GM23338 (cell line): ENCODE measurements at regions not wholly inside any gene's neighbourhood (a gene's known extent, or its start where the extent isn't known, plus 50 kb on each side); places are given as distances from the start of the nearest gene placed in this dataset.

Source experiments
- ATAC-seq: fragments of 200-7000 bp; cut with Tn5 transposase; 3 replicates; pipeline ENCODE4 v1.9.1; 2020
- DNase-seq: peaks from one replicate; pipeline ENCODE4 v3.0.0-alpha.2; 2015; ENCODE audit warnings: low spot score
- H2AFZ ChIP-seq: fragments of 200-600 bp; sonication (generic); 2 replicates; pipeline ENCODE4 v1.8.0; 2016; ENCODE audit warnings: antibody characterized with exemption, mild to moderate bottlenecking, moderate library complexity
- H3F3A ChIP-seq: fragments of 200-600 bp; sonication (generic); replicated peaks from 2 replicates; pipeline ENCODE4 v1.8.0; 2017; ENCODE audit warnings: antibody characterized with exemption, mixed run types, low read depth
- H3K27ac ChIP-seq: fragments of 200-600 bp; sonication (generic); 2 replicates; pipeline ENCODE4 v1.6.1; 2016; ENCODE audit warnings: low read depth
- H3K27me3 ChIP-seq: fragments of 200-600 bp; sonication (generic); 2 replicates; pipeline ENCODE4 v1.8.0; 2016; ENCODE audit warnings: mild to moderate bottlenecking, mixed run types, moderate library complexity; ENCODE audit not compliant: insufficient read depth
- H3K36me3 ChIP-seq: fragments of 200-600 bp; sonication (generic); 2 replicates; pipeline ENCODE4 v1.8.0; 2016; ENCODE audit warnings: mild to moderate bottlenecking; ENCODE audit not compliant: insufficient read depth
- H3K4me1 ChIP-seq: fragments of 200-600 bp; sonication (generic); 2 replicates; pipeline ENCODE4 v1.8.0; 2016; ENCODE audit warnings: mild to moderate bottlenecking, moderate library complexity; ENCODE audit not compliant: insufficient read depth
- H3K4me2 ChIP-seq: fragments of 200-600 bp; sonication (generic); 2 replicates; pipeline ENCODE4 v1.7.1; 2017; ENCODE audit warnings: mixed run types
- H3K4me3 ChIP-seq: fragments of 200-600 bp; sonication (generic); 2 replicates; pipeline ENCODE4 v1.6.1; 2016; ENCODE audit warnings: mixed run types
- H3K79me2 ChIP-seq: fragments of 200-600 bp; sonication (generic); replicated peaks from 2 replicates; pipeline ENCODE4 v1.8.0; 2017; ENCODE audit warnings: mild to moderate bottlenecking; ENCODE audit not compliant: insufficient read depth
- H3K9me2 ChIP-seq: fragments of 200-600 bp; sonication (generic); 2 replicates; pipeline ENCODE4 v1.8.0; 2017; ENCODE audit not compliant: insufficient read depth
- H4K20me1 ChIP-seq: fragments of 200-600 bp; sonication (generic); replicated peaks from 2 replicates; pipeline ENCODE4 v1.8.0; 2017; ENCODE audit warnings: mild to moderate bottlenecking; ENCODE audit not compliant: insufficient read depth
- H3K27ac Mint-ChIP-seq: 2 replicates; pipeline ENCODE4 v1.8.0; 2020; ENCODE audit warnings: inconsistent platforms, mild to moderate bottlenecking, moderate library complexity, mixed read lengths
- H3K27me3 Mint-ChIP-seq: 3 replicates; pipeline ENCODE4 v1.8.0; 2022; ENCODE audit warnings: low read depth, mild to moderate bottlenecking, moderate library complexity, mixed read lengths, inconsistent platforms; ENCODE audit not compliant: insufficient read depth, poor library complexity
- H3K36me3 Mint-ChIP-seq: 3 replicates; pipeline ENCODE4 v1.8.0; 2021; ENCODE audit warnings: low read depth, mild to moderate bottlenecking, inconsistent platforms, moderate library complexity, mixed read lengths
- H3K4me1 Mint-ChIP-seq: 3 replicates; pipeline ENCODE4 v1.8.0; 2020; ENCODE audit warnings: mild to moderate bottlenecking, inconsistent platforms, mixed read lengths
- H3K4me3 Mint-ChIP-seq: 3 replicates; pipeline ENCODE4 v1.8.0; 2021; ENCODE audit warnings: moderate library complexity, mild to moderate bottlenecking, inconsistent platforms, mixed read lengths
- H3K9me3 Mint-ChIP-seq: 3 replicates; pipeline ENCODE4 v1.8.0; 2020; ENCODE audit warnings: moderate library complexity, mild to moderate bottlenecking, inconsistent platforms, mixed read lengths
- CREB1 ChIP-seq: fragments of 250-450 bp; sonication (Bioruptor Pico); IDR thresholded peaks from 2 replicates; pipeline ENCODE4 v1.5.0; 2020; ENCODE audit warnings: low read depth, mild to moderate bottlenecking, moderate library complexity
- ETS1 ChIP-seq: IDR thresholded peaks from 2 replicates; pipeline ENCODE4 v1.6.1; 2016; ENCODE audit warnings: antibody characterized with exemption
- EZH2phosphoT487 ChIP-seq: fragments of 200-600 bp; sonication (generic); IDR thresholded peaks from one replicate; pipeline ENCODE4 v1.8.1; 2018; ENCODE audit warnings: antibody characterized with exemption; ENCODE audit not compliant: unreplicated experiment
- JUNB ChIP-seq: IDR thresholded peaks from one replicate; pipeline ENCODE4 v1.6.1; 2016; ENCODE audit warnings: antibody characterized with exemption; ENCODE audit not compliant: unreplicated experiment
- NANOG ChIP-seq: IDR thresholded peaks from 2 replicates; pipeline ENCODE4 v1.6.1; 2016; ENCODE audit warnings: antibody characterized with exemption, borderline replicate concordance
- POLR2AphosphoS5 ChIP-seq: IDR thresholded peaks from 2 replicates; pipeline ENCODE4 v1.6.1; 2016; ENCODE audit warnings: antibody characterized with exemption, low read depth
- REST ChIP-seq: IDR thresholded peaks from one replicate; pipeline ENCODE4 v1.6.1; 2018; ENCODE audit warnings: antibody characterized with exemption; ENCODE audit not compliant: unreplicated experiment
- STAT1 ChIP-seq: IDR thresholded peaks from one replicate; pipeline ENCODE4 v1.6.1; 2016; ENCODE audit warnings: antibody characterized with exemption; ENCODE audit not compliant: unreplicated experiment
- ZNF114 ChIP-seq: fragments of 250-450 bp; sonication (Bioruptor Pico); IDR thresholded peaks from 2 replicates; pipeline ENCODE4 v1.5.0; 2020; ENCODE audit warnings: mild to moderate bottlenecking, moderate library complexity
- ZNF331 ChIP-seq: fragments of 250-450 bp; sonication (Bioruptor Pico); IDR thresholded peaks from 2 replicates; pipeline ENCODE4 v1.5.0; 2020; ENCODE audit warnings: low read depth, mild to moderate bottlenecking, moderate library complexity

DNA sequence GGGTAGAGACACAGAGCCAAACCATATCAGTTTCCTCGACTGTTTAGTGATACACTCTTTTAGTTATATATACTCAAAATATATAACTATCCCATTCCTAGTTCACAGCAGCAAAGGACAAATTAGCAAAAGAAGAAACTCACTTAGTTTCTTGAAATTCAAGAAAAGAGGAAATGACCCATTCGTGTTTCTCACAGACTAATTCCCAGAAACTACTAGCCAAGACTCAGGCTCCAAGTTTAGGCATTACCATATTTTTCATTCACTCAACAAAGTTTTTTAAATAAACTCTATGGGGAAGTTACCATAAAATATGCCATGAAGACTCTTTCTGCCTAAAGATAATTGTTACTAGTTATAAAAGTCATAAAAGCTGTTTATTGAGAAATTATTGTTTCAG is 152.3 kb upstream of the DAAM1 start (continued):
- TF ChIP-seq REST (no peak), EZH2phosphoT487 (no peak), ZNF114 (CRISPR knock-in tag) (no peak)

DNA sequence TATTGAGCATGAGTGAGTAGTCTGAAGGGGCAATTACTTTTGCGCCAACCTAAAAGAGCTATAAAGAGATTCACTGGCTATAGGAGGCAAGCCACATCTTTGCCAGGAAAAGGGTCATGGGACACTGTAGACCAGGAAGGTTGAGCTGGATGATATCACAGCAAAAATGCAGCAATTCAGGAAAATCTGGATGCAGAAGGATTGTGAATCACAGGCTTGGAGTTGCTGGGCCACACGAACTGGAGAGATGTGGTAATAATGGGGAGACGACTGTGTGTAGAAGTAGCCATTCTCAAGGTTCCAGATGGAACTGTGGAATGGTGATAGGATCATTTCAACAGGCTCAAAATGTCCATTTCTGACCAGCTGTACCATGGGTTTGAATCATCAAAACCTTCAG is 151.4 kb upstream of the DAAM1 start:
- Mint-ChIP-seq H3K27ac (no peak overlapping the region), H3K27me3 (no peaks in the 10 kb centered on the region), H3K4me3 (no peak overlapping the region), H3K9me3 (no peaks in the 10 kb centered on the region), H3K36me3 (no peaks in the 10 kb centered on the region; the same call in 2 of the 3 replicates), H3K4me1 (no peaks in the 10 kb centered on the region)
- Histone ChIP-seq H3K4me2 (no peak overlapping the region), H3F3A (no peaks in the 10 kb centered on the region), H3K27me3 (no peaks in the 10 kb centered on the region), H4K20me1 (no peaks in the 10 kb centered on the region), H3K9me2 (no peaks in the 10 kb centered on the region), H3K79me2 (no peaks in the 10 kb centered on the region), H3K36me3 (no peaks in the 10 kb centered on the region), H3K4me1 (no peaks in the 10 kb centered on the region), H3K27ac (no peak overlapping the region), H2AFZ (no peak overlapping the region), H3K4me3 (no peak overlapping the region)
- DNase-seq (no peak), ATAC-seq (no peak)
- no peak for TF ChIP-seq NANOG
- no peak for TF ChIP-seq CREB1 (CRISPR knock-in tag)
- TF ChIP-seq ZNF114 (CRISPR knock-in tag): no peak
- TF ChIP-seq STAT1: no peak
- no peak for TF ChIP-seq REST
- no peak for TF ChIP-seq ETS1
- TF ChIP-seq POLR2AphosphoS5: no peak
- TF ChIP-seq ZNF331 (CRISPR knock-in tag): no peak
- TF ChIP-seq JUNB: no peak
- no peak for TF ChIP-seq EZH2phosphoT487
